ENCODE measurements at regions not wholly inside any gene's neighbourhood (a gene's known extent, or its start where the extent isn't known, plus 50 kb on each side); places are given as distances from the start of the nearest gene placed in this dataset.

DNA sequence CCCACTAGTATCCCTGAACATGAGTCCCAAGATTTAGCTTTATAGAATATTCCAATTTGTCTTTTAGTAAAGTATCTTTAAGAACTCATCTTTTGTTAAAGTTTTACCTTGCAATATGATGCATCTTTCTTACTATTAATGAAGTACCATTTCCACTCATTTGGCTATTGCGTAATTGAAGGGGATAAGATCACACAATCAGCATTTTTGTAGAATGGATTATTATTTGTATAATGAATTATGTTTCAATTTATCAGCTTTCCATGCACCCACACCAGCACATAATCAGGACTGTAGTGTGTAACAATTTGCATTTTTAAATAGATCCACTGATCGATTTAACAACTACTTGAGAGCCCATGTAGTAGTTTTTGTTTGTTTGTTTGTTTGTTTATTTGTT, 1364.9 kb upstream of the IGFBP7 start:
- DNase-seq (ENCODE audit: low read depth), result no peak
- H3K4me3 ChIP-seq (ENCODE audit: low read depth, low read length), result no peak overlapping the region
- TF ChIP-seq, protein P1, sequence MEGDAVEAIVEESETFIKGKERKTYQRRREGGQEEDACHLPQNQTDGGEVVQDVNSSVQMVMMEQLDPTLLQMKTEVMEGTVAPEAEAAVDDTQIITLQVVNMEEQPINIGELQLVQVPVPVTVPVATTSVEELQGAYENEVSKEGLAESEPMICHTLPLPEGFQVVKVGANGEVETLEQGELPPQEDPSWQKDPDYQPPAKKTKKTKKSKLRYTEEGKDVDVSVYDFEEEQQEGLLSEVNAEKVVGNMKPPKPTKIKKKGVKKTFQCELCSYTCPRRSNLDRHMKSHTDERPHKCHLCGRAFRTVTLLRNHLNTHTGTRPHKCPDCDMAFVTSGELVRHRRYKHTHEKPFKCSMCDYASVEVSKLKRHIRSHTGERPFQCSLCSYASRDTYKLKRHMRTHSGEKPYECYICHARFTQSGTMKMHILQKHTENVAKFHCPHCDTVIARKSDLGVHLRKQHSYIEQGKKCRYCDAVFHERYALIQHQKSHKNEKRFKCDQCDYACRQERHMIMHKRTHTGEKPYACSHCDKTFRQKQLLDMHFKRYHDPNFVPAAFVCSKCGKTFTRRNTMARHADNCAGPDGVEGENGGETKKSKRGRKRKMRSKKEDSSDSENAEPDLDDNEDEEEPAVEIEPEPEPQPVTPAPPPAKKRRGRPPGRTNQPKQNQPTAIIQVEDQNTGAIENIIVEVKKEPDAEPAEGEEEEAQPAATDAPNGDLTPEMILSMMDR (IDR thresholded peaks at IDR 0.05; ENCODE audit: insufficient read depth, low read length), result no peak

GRCh38 chr4:58465031-58465430, 1354.8 kb upstream of the IGFBP7 start:
- TF ChIP-seq, protein P1 (IDR thresholded peaks at IDR 0.05; ENCODE audit: insufficient read depth, low read length), result no peak
- DNase-seq (ENCODE audit: low read depth), result no peak
- no peak overlapping the region for H3K4me3 ChIP-seq (ENCODE audit: low read depth, low read length)

GRCh38 chr4:58456727-58457384, 1346.7 kb upstream of the IGFBP7 start:
- DNase-seq (ENCODE audit: low read depth), result no peak
- TF ChIP-seq, protein P1 (IDR thresholded peaks at IDR 0.05; ENCODE audit: insufficient read depth, low read length), result no peak

DNA sequence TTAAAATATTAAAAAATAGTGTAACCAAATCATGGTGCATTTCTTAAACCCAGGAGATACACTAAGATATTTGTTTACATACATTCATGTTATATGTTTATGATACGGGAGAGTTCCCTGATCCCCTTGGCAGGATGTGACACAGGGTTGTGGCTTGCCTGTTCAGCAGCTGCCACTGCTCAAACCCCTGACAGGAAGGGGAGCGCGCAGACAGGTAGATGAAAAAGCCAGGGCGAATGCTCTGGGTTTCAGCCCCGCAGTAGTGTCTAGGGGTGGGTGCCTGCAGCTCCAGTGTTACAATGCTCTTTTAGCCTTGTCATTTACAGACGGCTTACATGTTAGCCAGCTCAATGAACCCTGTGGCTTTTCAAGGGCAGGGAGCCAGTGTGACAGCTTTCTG, 1343.8 kb upstream of the IGFBP7 start:
- no peak overlapping the region for H3K4me3 ChIP-seq (ENCODE audit: low read depth, low read length)
- DNase-seq (ENCODE audit: low read depth), result no peak
- TF ChIP-seq, protein P1 (IDR thresholded peaks at IDR 0.05; ENCODE audit: insufficient read depth, low read length), result no peak

More at GRCh38 chr4:58456727-58457384, 1346.7 kb upstream of the IGFBP7 start:
- H3K4me3 ChIP-seq (ENCODE audit: low read depth, low read length), result no peak overlapping the region

- no peak overlapping the region for H3K4me3 ChIP-seq (ENCODE audit: low read depth, low read length)
- no peak for DNase-seq (ENCODE audit: low read depth)
- TF ChIP-seq, protein P1 (IDR thresholded peaks at IDR 0.05; ENCODE audit: insufficient read depth, low read length), result no peak
Observed at GRCh38 chr4:58451707-58452106, 1341.5 kb upstream of the IGFBP7 start.

- no peak for DNase-seq (ENCODE audit: low read depth)
- no peak overlapping the region for H3K4me3 ChIP-seq (ENCODE audit: low read depth, low read length)
- TF ChIP-seq, protein P1 (IDR thresholded peaks at IDR 0.05; ENCODE audit: insufficient read depth, low read length), result no peak
Observed at GRCh38 chr4:58435871-58436270, 1325.7 kb upstream of the IGFBP7 start.

DNA sequence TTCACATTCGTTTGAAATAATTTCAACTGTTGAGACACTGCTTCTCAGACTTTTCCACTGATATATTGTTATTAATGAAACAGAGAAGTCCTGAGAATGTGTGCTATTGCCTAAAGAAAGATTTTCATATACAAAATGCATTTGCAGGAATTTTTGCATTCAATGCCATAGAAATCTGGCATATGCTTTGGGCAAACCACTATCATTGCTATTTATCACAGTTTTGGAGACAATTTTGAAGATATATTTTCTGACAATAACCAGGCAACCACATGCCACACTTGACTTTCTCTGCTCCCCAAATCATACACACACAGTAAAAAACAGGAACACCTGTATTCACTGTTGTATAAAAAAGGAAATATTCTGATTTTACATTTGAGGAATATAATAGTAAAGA, 1303.7 kb upstream of the IGFBP7 start:
- TF ChIP-seq, protein P1 (IDR thresholded peaks at IDR 0.05; ENCODE audit: insufficient read depth, low read length), result no peak
- DNase-seq (ENCODE audit: low read depth), result no peak

More for the DNA sequence above, 1303.7 kb upstream of the IGFBP7 start:
- H3K4me3 ChIP-seq (ENCODE audit: low read depth, low read length), result no peak overlapping the region
